HG02852 (cell line): ENCODE measurements at regions not wholly inside any gene's neighbourhood (a gene's known extent, or its start where the extent isn't known, plus 50 kb on each side); places are given as distances from the start of the nearest gene placed in this dataset.

Experiments used
- ATAC-seq: cut with Tn5 transposase; IDR thresholded peaks from one replicate; pipeline ENCODE4 v1.9.1; 2021; ENCODE audit warnings: mild to moderate bottlenecking, moderate library complexity; ENCODE audit not compliant: unreplicated experiment

DNA sequence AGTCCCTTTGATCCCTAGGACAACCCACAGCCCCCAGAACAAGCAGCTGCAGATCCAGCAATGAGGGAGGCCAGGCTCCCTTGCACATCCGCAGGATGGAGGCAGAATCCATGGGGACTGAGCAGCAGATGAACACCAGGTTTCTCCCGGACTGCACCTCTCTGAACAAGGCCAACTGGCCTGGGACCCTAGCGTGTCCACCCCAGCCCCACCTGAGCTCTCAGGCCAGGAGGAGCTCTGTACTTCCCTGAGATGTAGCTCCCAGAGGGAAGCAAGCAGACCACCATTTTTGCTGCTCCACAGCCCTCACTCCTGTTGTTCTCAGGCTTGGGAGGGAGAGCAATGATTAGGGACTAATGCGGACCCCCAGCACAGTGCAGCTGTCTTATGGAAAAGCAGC is 1195.8 kb downstream of the PCDH18 start:
- no peak for ATAC-seq

- ATAC-seq, result no peak
These were observed 1203.1 kb downstream of the PCDH18 start for GRCh38 chr4:136329042-136329662.

- no peak for ATAC-seq
These were observed 1204.2 kb downstream of the PCDH18 start for GRCh38 chr4:136328131-136328530.

- ATAC-seq, result no peak
These were observed 1211.9 kb downstream of the PCDH18 start for GRCh38 chr4:136320465-136320813.

- ATAC-seq, result no peak
These were observed 1212.4 kb downstream of the PCDH18 start for GRCh38 chr4:136319789-136320464.

- ATAC-seq, result no peak
These were observed 1215.3 kb downstream of the PCDH18 start for GRCh38 chr4:136316961-136317360.

GRCh38 chr4:136314686-136315085 is 1217.6 kb downstream of the PCDH18 start:
- ATAC-seq, result no peak

DNA sequence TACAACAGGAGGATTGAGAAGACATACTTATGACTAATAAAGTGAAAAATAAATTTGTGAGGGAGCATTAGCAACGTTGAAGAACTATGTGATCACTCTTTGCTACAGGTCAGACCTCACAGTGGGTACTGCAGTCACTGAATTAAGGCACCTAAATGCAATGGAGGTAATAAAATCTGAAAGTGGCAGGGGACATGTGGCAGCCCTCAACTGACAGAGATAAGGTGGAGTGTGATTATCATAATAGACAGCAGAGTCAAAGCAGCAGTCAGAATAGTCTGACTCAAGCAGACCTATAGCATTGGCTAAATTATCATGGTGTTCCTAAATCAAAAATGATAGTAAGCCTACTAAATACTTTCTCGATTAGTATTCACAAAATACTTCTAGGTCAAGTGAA is 1220.5 kb downstream of the PCDH18 start:
- ATAC-seq, result no peak

DNA sequence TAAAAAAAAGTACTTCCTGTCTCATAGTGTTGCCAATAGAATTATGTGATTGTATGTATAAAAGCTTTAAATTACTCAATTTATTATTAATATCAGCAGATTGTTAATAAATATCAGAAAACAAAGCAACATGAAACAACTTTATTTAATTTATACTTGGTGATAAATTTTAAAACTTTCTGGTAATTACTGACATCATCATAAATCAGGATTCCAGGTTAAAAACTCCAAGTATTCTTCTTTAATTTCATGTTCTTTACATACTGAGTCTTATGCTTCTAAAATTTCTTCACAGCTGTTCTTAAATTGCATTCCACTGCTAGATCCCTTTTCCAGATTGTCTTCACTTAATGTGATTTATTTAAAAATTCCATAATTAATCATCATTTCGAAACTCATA is 1224.5 kb downstream of the PCDH18 start:
- ATAC-seq, result no peak

DNA sequence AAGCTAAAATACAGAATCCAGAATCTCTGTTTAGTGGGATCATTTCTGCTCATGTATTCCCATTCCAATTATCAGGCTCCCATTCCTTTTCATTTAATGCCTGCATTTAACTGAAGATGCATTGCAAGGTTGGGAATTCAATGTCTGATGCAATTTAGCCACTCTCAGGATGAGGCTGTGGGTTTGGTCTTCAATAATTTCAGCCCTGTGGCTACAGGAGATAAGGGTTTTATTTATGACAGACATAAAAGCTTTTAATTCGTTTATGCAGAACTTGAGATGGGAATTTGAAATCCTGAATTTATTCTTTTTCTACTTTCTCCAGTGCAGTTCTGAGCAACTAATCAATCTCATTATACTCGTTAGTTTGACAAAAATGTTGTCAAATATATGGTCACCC is 1225.9 kb downstream of the PCDH18 start:
- ATAC-seq, result no peak

DNA sequence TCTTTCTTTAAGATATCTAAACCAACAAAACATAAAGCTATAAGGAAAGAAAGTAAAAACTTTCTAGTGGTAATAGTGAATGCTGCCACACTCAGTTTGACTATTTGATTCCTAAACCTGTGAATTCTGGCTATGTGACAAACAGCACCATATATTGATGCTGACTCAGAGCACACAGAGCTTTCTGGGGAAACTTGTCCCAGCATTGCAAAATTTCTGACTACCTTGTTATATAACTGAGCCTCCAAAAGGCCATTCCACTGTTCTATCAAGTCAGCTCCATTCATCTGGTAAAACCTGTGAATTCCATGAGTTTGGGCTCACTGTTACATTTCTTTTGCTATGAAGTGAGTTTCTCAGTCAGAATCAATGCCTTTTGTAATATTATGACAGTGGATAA is 1229.7 kb downstream of the PCDH18 start:
- no peak for ATAC-seq

- ATAC-seq, result no peak
These were observed 1230.4 kb downstream of the PCDH18 start for GRCh38 chr4:136301749-136302495.

DNA sequence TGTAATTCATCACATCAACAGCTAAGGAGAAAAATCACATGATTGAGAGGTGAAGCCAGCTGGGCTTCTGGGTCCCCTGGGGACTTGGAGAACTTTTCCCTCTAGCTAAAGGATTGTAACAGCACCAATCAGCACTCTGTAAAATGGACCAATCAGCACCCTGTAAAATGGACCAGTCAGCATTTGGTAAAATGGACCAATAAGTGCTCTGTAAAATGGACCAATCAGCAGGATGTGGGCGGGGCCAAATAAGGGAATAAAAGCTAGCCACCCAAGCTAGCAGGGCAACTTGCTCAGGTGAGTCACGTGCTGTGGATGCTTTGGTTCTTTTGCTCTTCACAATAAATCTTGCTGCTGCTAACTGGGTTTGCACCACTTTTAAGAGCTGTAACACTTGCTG is 1248.3 kb downstream of the PCDH18 start:
- no peak for ATAC-seq

GRCh38 chr4:136281889-136282288 is 1250.4 kb downstream of the PCDH18 start:
- ATAC-seq, result no peak

DNA sequence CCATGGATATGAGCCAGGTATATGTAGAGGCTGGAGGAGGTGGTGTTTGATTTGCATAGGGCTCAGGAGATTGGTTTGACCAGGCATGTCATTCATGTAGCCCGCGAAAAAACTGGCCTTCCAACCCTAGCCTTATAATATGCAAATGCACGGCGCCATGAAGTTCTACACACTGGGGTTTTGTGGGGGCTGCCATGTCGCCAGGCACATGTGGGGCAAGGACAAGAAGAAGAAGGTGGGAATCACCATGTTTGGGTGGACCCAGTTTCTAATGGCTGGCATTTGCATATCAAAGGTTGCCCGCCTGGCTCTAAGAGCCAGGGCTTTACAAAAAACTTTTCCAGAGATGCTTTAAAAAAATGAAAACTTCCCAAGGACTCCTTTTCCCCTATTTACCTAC is 1251.0 kb downstream of the PCDH18 start:
- ATAC-seq, result no peak

- ATAC-seq, result no peak
These were observed 1254.6 kb downstream of the PCDH18 start for GRCh38 chr4:136277741-136278140.

DNA sequence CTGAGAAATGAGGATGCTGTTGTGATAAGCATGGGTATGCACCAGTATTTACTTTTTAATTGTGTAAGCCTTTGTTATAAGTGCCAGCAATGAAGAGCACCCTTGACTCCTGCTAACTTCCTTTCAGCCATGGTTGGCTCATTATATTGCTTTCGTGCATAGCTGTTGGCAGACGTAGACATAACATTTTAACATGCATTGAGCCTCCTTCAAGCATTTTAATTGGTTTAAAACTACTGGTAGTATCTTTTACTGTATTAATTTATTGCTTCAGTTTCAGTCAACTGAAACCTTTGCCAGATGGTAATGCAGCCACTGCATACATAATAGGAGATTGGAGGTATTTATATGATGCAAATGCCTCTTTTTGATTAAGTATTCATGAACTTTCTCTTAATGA is 1285.4 kb downstream of the PCDH18 start:
- no peak for ATAC-seq

DNA sequence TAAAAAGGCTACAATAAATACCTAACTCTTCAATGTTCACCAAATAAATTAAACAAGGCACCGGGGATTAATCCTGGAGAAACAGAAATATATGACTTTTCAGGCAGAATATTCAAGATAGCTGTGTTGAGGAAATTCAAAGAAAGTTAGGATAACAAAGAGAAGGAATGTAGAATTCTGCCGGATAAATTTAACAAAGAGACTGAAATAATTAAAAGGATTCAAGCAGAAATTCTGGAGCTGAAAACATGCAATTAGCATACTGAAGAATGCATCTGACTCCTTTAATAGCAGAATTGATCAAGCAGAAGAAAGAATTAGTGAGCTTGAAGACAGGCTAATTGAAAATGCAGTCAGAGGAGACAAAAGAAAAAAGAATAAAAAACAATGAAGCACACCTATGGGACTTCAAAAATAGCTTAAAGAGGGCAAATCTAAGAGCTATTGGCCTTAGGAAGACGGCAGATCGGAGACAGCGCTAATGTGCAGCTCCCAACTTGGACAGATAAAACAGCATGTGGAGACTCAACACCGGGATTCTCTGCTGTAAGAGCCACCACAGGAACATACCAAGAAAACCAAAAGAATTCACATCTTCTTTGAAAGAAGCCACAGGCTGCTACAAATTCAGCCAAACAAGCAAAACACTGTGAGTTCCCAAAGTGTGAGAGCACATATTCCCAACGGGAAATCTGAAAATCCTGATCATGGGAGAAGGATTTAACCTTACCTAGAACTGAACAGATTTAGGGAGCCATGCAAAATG is 1290.9 kb downstream of the PCDH18 start:
- ATAC-seq, result no peak

DNA sequence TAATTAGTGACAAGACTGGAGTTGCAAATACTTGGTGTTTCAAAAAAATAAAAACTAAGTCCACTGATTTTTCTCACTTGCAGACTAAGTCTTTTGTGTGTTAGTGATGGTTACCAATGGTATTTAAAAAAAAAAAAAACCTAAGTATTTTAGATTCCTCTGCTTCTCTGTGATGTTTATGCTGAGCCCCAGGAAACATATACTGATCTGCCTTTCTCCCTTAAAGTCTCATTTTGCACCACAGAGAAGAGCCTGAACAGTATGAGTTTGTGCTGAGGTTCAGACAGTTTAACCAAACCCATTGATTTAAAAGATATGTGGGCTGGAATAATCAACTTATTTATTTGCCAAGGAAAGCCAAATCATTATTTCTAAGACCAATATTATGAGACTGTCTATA is 1305.0 kb downstream of the PCDH18 start:
- ATAC-seq, result no peak

GRCh38 chr4:136219592-136220125 is 1312.6 kb downstream of the PCDH18 start:
- no peak for ATAC-seq

DNA sequence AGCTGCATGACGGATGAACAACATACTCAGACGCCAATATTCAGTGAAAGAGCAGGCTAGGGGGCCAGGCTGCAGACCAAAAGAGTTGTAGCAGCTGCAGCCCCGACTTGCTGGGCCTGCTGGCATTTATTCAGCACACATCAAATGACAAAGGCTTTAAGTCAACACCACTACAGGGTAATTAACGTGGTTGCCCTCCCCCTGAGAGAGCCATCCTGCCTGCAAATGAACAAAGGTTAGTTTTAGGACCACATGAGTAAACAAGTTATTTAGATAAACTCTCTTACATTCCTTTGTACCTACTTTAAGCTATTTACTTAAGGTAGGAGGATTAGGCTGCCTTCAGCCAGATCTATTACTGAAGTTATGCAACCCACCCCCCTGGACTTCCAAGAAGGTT is 1329.1 kb downstream of the PCDH18 start:
- ATAC-seq, result no peak
